Common myeloid progenitor, CD34-positive (primary cell): ENCODE measurements at regions not wholly inside any gene's neighbourhood (a gene's known extent, or its start where the extent isn't known, plus 50 kb on each side); places are given as distances from the start of the nearest gene placed in this dataset.
"Not testable (repeated sequence)": the region's sequence is repeated elsewhere in the genome, so short reads cannot be mapped to it uniquely, and the experiment has no call there.

ENCODE experiments used
- CTCF ChIA-PET: fragments of 350-600 bp; sonication (Branson Sonifier 250); formaldehyde crosslinking; loops from one replicate; lab custom pipeline; 2021; ENCODE audit warnings: antibody characterized with exemption; lab: Charles Lee
- POLR2A ChIA-PET: fragments of 350-600 bp; sonication (Branson Sonifier 250); formaldehyde crosslinking; loops from one replicate; lab custom pipeline; 2021; ENCODE audit warnings: antibody characterized with exemption; lab: Charles Lee
- DNase-seq, 3 donors: peaks; one replicate each; pipeline versions ENCODE4 v3.0.0 to v3.0.0-alpha.2; 2013
- H3K27ac ChIP-seq, 2 experiments: 1 replicate in 1 of 2; 2 replicates in 1 of 2; pipeline ENCODE4 v1.7.0; 2013; ENCODE audit warnings: inconsistent platforms in 2 of 2, low read length in 2 of 2, mild to moderate bottlenecking in 2 of 2, low read depth in 1 of 2, moderate library complexity in 1 of 2; ENCODE audit not compliant: severe bottlenecking in 2 of 2, insufficient read depth in 1 of 2, poor library complexity in 1 of 2
- H3K27me3 ChIP-seq, 5 experiments: replicated peaks in 2 of 5; 1 replicate in 3 of 5; 2 replicates in 2 of 5; pipeline versions ENCODE4 v1.6.1 to v1.7.0; 2013; ENCODE audit warnings: low read length in 4 of 5, mild to moderate bottlenecking in 2 of 5, moderate library complexity in 2 of 5, inconsistent platforms in 1 of 5; ENCODE audit not compliant: insufficient read depth in 5 of 5, control insufficient read depth in 4 of 5
- H3K36me3 ChIP-seq, 4 experiments: 1 replicate in 2 of 4; 2 replicates in 2 of 4; pipeline versions ENCODE4 v1.6.1 to v1.7.0; 2013; ENCODE audit warnings: low read length in 3 of 4, control low read depth in 1 of 4, mild to moderate bottlenecking in 1 of 4; ENCODE audit not compliant: control insufficient read depth in 4 of 4, insufficient read depth in 4 of 4
- H3K4me1 ChIP-seq, 4 experiments: 1 replicate in 3 of 4; 2 replicates in 1 of 4; pipeline versions ENCODE4 v1.6.1 to v1.7.1; 2013; ENCODE audit warnings: low read length in 3 of 4, mild to moderate bottlenecking in 3 of 4, control low read depth in 1 of 4, inconsistent platforms in 1 of 4, moderate library complexity in 1 of 4; ENCODE audit not compliant: control insufficient read depth in 4 of 4, insufficient read depth in 4 of 4; ENCODE audit errors: control extremely low read depth in 1 of 4
- H3K4me3 ChIP-seq, 7 experiments: 1 replicate in 4 of 7; 2 replicates in 3 of 7; pipeline versions ENCODE4 v1.5.1 to v1.7.0; 2013; ENCODE audit warnings: mild to moderate bottlenecking in 7 of 7, low read length in 6 of 7, moderate library complexity in 6 of 7, inconsistent platforms in 2 of 7, low read depth in 2 of 7, control low read depth in 1 of 7; ENCODE audit not compliant: insufficient read depth in 4 of 7, control insufficient read depth in 1 of 7; ENCODE audit errors: extremely low read depth in 1 of 7
- H3K9me3 ChIP-seq, 5 experiments: 1 replicate in 4 of 5; 2 replicates in 1 of 5; pipeline versions ENCODE4 v1.6.1 to v1.7.1; 2013; ENCODE audit warnings: low read length in 4 of 5, mild to moderate bottlenecking in 2 of 5, inconsistent platforms in 1 of 5, low read depth in 1 of 5, moderate library complexity in 1 of 5; ENCODE audit not compliant: control insufficient read depth in 4 of 5, insufficient read depth in 2 of 5; ENCODE audit errors: control extremely low read depth in 1 of 5
- WGBS: methylation state at CpG from one replicate; pipeline ENCODE4 v1.1.5; 2013; ENCODE audit not compliant: insufficient coverage; 5-methylcytosine and 5-hydroxymethylcytosine counted together

GRCh38 chr22:44638971-44639760, 62.8 kb upstream of the PRR5 start:
- Histone ChIP-seq H3K36me3 (no peaks in the 10 kb centered on the region), H3K27me3 (no peaks in the 10 kb centered on the region), H3K4me1 (peaks cover 0 to 41% (median 37%) of the 10 kb centered on the region in 4 experiments), H3K4me3 (peak overlapping the region in 2 of 7 experiments; percentile 13 to 33), H3K27ac (no peak overlapping the region), H3K9me3 (no peaks in the 10 kb centered on the region)
- peak in 1 of 3 donors; percentile 49 for DNase-seq
- POLR2A ChIA-PET: interaction anchor here (1.2 kb wide), 1 partner anchor 37 kb away, joined by 3 read pairs; no protein-coding TSS in a partner anchor
- CTCF ChIA-PET: interaction anchor here (1.0 to 1.6 kb wide), 2 partner anchors 38 to 553 kb away, joined by 3 to 6 read pairs; no protein-coding TSS in a partner anchor
- 72% methylated on average over 26 of the region's 34 CpGs for WGBS

GRCh38 chr22:44636502-44637206, 65.3 kb upstream of the PRR5 start:
- POLR2A ChIA-PET, H3K27me3 ChIP-seq, DNase-seq, H3K27ac ChIP-seq, H3K9me3 ChIP-seq, H3K36me3 ChIP-seq, H3K4me3 ChIP-seq: not testable (repeated sequence)
- H3K4me1 ChIP-seq: peaks cover 0 to 51% (median 46%) of the 10 kb centered on the region in 4 experiments
- CTCF ChIA-PET: interaction anchor here (0.9 kb wide), 1 partner anchor 40 kb away, joined by 4 read pairs; no protein-coding TSS in a partner anchor
- WGBS: 100% methylated on average over 3 of the region's 3 CpGs

- H3K36me3 ChIP-seq, H3K9me3 ChIP-seq, DNase-seq, H3K4me3 ChIP-seq, H3K27ac ChIP-seq, POLR2A ChIA-PET, H3K27me3 ChIP-seq: not testable (repeated sequence)
- WGBS: 94% methylated on average over 7 of the region's 9 CpGs
- peaks cover 0 to 44% (median 41%) of the 10 kb centered on the region in 4 experiments for H3K4me1 ChIP-seq
- CTCF ChIA-PET: interaction anchor here (0.7 to 0.9 kb wide), 2 partner anchors 41 to 100 kb away, joined by 3 to 4 read pairs; no protein-coding TSS in a partner anchor
Measured at GRCh38 chr22:44635567-44635966, 66.4 kb upstream of the PRR5 start.

- ChIA-PET CTCF (no interaction called here), POLR2A (no interaction called here)
- H3K4me1 ChIP-seq: peaks cover 0 to 35% (median 32%) of the 10 kb centered on the region in 4 experiments
- WGBS: 84% methylated on average over 8 of the region's 9 CpGs
- DNase-seq: peak in 1 of 3 donors; percentile 33
- no peaks in the 10 kb centered on the region for H3K36me3 ChIP-seq
- H3K4me3 ChIP-seq: no peak overlapping the region
- no peaks in the 10 kb centered on the region for H3K9me3 ChIP-seq
- no peaks in the 10 kb centered on the region for H3K27me3 ChIP-seq
- H3K27ac ChIP-seq: no peak overlapping the region
Measured at GRCh38 chr22:44634426-44635321, 67.3 kb upstream of the PRR5 start.

GRCh38 chr22:44633647-44634046, 68.4 kb upstream of the PRR5 start:
- H3K9me3 ChIP-seq: no peaks in the 10 kb centered on the region
- no peak overlapping the region for H3K27ac ChIP-seq
- no peaks in the 10 kb centered on the region for H3K36me3 ChIP-seq
- H3K27me3 ChIP-seq: no peaks in the 10 kb centered on the region
- no peak for DNase-seq
- H3K4me3 ChIP-seq: no peak overlapping the region
- CTCF ChIA-PET: no interaction called here
- 100% methylated on average over 3 of the region's 4 CpGs for whole genome bisulfite sequencing
- H3K4me1 ChIP-seq: peaks cover 0 to 25% (median 22%) of the 10 kb centered on the region in 4 experiments
- POLR2A ChIA-PET: no interaction called here

- ChIA-PET CTCF (interaction anchor here (0.8 kb wide), 1 partner anchor 31 kb away, joined by 3 read pairs; no protein-coding TSS in a partner anchor), POLR2A (no interaction called here)
- Histone ChIP-seq H3K27me3 (no peaks in the 10 kb centered on the region), H3K36me3 (no peaks in the 10 kb centered on the region), H3K9me3 (no peaks in the 10 kb centered on the region), H3K4me3 (no peak overlapping the region), H3K4me1 (peaks cover 0 to 22% (median 18%) of the 10 kb centered on the region in 4 experiments), H3K27ac (no peak overlapping the region)
- WGBS: 89% methylated on average over 3 of the region's 7 CpGs
- peak; percentile 44 to 75 (median 71) for DNase-seq
Measured at GRCh38 chr22:44632541-44633396, 69.2 kb upstream of the PRR5 start.
